ENCODE measurements at regions not wholly inside any gene's neighbourhood (a gene's known extent, or its start where the extent isn't known, plus 50 kb on each side); places are given as distances from the start of the nearest gene placed in this dataset.

- ChIA-PET CTCF (no interaction called here), POLR2A (no interaction called here)
- no TSS peak for BruUV-seq (replicated peaks)
- Histone ChIP-seq H3K9me3 (replicated peaks; ENCODE audit: control insufficient read depth, insufficient read depth, low read length) (peaks cover 8% of the 10 kb centered on the region), H3K4me1 (ENCODE audit: control insufficient read depth, extremely low read depth, insufficient read depth, low read length) (no peaks in the 10 kb centered on the region), H2AFZ (ENCODE audit: low read depth, low read length) (no peak overlapping the region), H3K27ac (ENCODE audit: insufficient read depth, low read depth, low read length) (no peak overlapping the region), H3K27me3 (ENCODE audit: control insufficient read depth in 2 of 2, insufficient read depth in 2 of 2, low read length in 2 of 2) (no peaks in the 10 kb centered on the region), H3K4me2 (ENCODE audit: insufficient read depth, low read length) (no peak overlapping the region), H3K79me2 (ENCODE audit: control insufficient read depth, insufficient read depth, low read length) (no peaks in the 10 kb centered on the region), H3K4me3 (replicated peaks in 1 of 3; ENCODE audit: insufficient read depth in 1 of 3, low read depth in 1 of 3, low read length in 3 of 3) (no peak overlapping the region), H3K9me1 (replicated peaks; ENCODE audit: control insufficient read depth, extremely low read depth, insufficient read depth, low read length) (no peaks in the 10 kb centered on the region), H3K9ac (replicated peaks; ENCODE audit: extremely low read depth, insufficient read depth, low read length) (no peak overlapping the region), H4K20me1 (replicated peaks; ENCODE audit: control insufficient read depth, extremely low read depth, insufficient read depth, low read length) (no peaks in the 10 kb centered on the region), H3K36me3 (ENCODE audit: control insufficient read depth in 2 of 2, extremely low read depth in 1 of 2, insufficient read depth in 2 of 2, low read length in 2 of 2) (no peaks in the 10 kb centered on the region)
- TF ChIP-seq MYC (IDR thresholded peaks at IDR 0.05; ENCODE audit: low read depth, low read length) (no peak), MAX (IDR thresholded peaks at IDR 0.05; ENCODE audit: insufficient read depth, insufficient read length) (no peak), CTCF (IDR thresholded peaks at IDR 0.05; ENCODE audit: extremely low read depth in 1 of 2, insufficient read depth in 1 of 2, low read depth in 1 of 2, low read length in 2 of 2) (no peak), GATA2 (IDR thresholded peaks at IDR 0.05; ENCODE audit: insufficient read depth, insufficient read length, low read depth, low read length) (no peak), FOS (IDR thresholded peaks at IDR 0.05; ENCODE audit: borderline replicate concordance, insufficient read depth, low read length) (no peak), POLR2A (IDR thresholded peaks at IDR 0.05; ENCODE audit: low read depth, low read length) (no peak), JUN (IDR thresholded peaks at IDR 0.05; ENCODE audit: borderline replicate concordance, insufficient read depth, insufficient read length, low read depth) (no peak), EZH2 (IDR thresholded peaks at IDR 0.05; ENCODE audit: borderline replicate concordance, low read depth, low read length, severe bottlenecking) (no peak), POLR2AphosphoS5 (IDR thresholded peaks at IDR 0.05; ENCODE audit: insufficient read depth, low read depth, low read length) (no peak)
- intact Hi-C loops (cut with micrococcal nuclease) = no loop called here
- FAIRE-seq = no peak
- DNase-seq (ENCODE audit: low read depth, low spot score) = no peak
- dilution Hi-C loops (cut with MboI; ENCODE audit: extremely low pct_ligation_motif_present, low sequenced_read_pairs) = no loop called here
Measured at GRCh38 chr5:167918813-167919483, 372.5 kb upstream of the WWC1 start.

Measured in endothelial cell of umbilical vein (primary cell).